Non-pigmented ciliary epithelial cell (primary cell): ENCODE measurements at regions not wholly inside any gene's neighbourhood (a gene's known extent, or its start where the extent isn't known, plus 50 kb on each side); places are given as distances from the start of the nearest gene placed in this dataset.

Experiments
- DNase-seq: peaks from one replicate; pipeline ENCODE4 v3.0.0-alpha.2; 2010; ENCODE audit warnings: low read depth

GRCh38 chr2:136468799-136469369 is 296.5 kb upstream of the THSD7B start:
- no peak for DNase-seq

DNA sequence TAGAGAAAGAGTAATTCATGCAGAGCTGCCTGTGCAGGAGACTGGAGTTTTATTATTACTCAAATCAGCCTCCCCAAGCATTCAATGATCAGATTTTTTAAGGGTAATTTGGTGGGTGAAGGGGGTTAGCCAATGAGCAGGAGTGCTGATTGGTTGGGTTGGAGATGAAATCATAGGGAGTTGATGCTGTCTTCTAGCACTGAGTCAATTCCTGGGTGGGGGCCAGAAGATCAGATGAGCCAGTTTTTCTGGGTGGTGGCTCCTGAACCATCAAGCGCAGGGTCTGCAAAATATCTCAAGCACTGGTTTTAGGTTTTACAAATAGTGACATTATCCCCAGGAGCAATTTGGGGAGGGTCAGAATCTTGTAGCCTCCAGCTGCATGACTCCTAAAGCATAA is 312.8 kb upstream of the THSD7B start:
- no peak for DNase-seq

GRCh38 chr2:136448986-136449780 is 316.2 kb upstream of the THSD7B start:
- no peak for DNase-seq

DNA sequence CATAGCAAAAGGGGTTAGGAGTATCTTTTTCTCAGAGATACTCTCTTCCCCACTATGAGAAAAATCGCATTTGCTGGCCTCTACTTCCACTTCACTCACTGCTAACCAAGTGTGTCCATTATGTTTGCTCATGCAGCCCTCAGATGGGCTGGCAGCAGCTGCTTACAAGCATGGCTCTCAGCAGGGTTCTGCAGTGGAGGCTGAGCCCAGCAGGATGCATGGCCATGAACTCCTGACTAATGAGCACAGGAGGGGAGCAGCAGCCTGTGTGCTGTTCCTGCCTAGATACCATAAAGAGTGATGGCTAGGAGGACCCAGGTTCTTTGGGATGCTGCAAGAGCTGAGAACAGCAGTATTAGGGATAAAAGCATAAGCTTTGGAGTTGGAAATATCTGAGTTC is 316.9 kb upstream of the THSD7B start:
- peak; percentile 0 for DNase-seq

DNA sequence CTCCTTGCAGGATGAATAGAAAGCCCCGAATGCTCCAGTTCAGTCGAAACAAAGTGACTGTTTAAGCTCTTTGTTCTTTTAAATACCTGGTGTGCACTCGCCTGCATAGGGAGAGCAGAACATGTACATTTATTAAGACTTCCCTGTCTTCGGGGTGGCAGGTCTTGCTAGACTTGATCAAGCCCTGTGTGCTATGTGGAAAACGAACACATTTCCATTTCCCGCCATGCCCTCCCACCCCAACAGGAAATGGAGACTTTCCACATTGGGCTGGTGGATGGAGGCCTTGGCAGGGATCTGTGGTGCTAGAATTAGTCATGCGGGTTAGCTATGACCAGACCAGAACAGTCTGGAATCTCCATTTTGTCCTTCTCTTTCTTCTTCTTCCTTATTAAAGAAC is 321.0 kb upstream of the THSD7B start:
- DNase-seq: no peak

- no peak for DNase-seq
Measured at GRCh38 chr2:136443661-136444060, 321.7 kb upstream of the THSD7B start.

- no peak for DNase-seq
Measured at GRCh38 chr2:136441979-136442714, 323.2 kb upstream of the THSD7B start.

DNA sequence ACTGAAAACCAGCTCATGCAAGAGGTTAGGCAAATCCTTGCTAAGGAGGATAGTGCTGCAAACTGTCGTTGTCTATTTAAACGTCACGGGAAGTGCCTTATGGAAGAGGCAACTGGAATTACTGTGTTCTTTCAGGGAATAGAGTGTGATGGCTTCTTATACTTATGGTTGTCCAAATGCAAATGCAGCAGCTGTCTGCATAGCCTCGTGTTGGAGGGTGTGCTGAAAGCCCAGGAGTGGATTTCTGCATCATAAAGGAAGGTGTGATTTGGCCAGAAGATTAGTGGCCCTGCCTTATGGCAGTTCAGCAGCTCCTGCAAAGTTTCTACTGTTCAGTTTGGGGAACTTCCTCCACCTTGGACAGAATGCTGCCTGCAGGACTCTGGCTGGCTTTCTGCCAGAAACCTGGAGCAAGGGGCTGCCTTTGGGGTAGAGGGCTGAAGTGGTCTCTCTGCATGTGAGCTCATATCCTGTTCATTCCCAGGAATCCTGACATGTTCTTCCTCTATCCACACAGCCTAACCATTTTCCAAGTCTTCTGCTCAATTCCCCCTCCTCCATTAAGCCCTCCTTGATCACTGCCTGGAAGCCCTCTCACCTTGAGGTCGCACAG is 321.2 kb upstream of the CXCR4 start:
- DNase-seq: no peak

DNA sequence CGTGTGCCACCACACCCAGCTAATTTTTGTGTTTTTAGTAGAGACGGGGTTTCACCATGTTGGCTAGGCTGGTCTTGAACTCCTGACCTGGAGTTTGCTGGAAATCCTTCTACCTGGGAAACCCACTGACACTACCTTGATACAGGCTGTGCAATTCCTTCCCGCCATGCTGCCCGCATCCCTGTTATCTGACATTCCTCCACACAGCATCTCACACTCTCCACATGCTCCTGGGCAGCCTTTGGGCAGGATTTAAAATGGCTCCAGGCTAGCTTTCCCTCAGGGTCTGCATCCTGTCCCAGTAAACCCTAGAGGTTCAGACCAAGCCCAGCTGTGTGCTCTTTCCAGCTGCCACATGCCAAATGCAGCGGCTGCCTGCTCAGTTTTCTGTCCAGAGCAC is 319.5 kb upstream of the CXCR4 start:
- DNase-seq: no peak

DNA sequence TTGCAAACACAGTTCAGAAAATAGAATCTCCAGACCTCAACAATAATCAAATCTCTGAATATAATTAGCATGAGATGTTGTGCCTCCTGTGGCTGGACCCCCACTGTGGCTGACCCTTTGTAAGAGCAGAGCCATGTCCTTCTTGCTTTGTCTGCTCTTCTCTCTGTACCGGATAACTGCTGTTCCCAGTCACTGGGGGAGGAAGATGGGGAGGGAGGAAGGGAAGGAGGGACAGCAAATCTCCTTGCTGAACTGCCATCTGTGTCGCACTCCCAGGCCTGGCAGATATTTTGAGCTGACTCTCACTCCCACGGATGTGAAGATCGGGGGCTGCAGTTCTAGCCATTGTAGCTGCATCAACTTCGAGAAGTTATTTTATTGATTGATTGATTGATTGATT is 319.0 kb upstream of the CXCR4 start:
- no peak for DNase-seq

- no peak for DNase-seq
Measured at GRCh38 chr2:136434251-136434715, 316.3 kb upstream of the CXCR4 start.

- no peak for DNase-seq
Measured at GRCh38 chr2:136433261-136433660, 315.3 kb upstream of the CXCR4 start.

- no peak for DNase-seq
Measured at GRCh38 chr2:136424112-136424511, 306.2 kb upstream of the CXCR4 start.

DNA sequence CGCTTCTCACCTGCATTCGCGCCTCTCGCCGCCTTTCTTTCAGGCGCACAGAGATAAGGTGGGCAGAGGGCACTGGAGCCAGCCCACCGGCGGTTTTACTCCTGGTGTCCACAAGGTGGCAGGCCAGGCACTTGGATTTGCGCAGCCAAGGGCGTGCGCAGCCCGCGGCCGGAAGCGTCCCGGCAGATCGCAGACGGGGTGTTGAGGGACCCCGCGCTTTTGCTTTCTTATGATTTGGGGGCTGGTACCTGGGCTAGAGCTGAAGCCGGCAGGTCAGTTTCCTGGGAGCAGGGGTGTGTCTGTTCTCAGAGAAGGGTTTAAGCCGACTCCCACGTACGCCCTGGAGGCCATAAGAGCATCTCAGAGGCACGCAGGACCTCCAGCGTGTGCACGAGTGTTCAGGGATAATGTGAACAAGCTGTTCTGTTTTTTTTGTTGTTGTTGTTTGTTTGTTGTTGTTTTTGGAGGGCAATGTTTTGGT is 305.6 kb upstream of the CXCR4 start:
- DNase-seq: no peak

GRCh38 chr2:136422512-136422911 is 304.6 kb upstream of the CXCR4 start:
- DNase-seq: no peak

GRCh38 chr2:136420346-136420745 is 302.4 kb upstream of the CXCR4 start:
- no peak for DNase-seq

DNA sequence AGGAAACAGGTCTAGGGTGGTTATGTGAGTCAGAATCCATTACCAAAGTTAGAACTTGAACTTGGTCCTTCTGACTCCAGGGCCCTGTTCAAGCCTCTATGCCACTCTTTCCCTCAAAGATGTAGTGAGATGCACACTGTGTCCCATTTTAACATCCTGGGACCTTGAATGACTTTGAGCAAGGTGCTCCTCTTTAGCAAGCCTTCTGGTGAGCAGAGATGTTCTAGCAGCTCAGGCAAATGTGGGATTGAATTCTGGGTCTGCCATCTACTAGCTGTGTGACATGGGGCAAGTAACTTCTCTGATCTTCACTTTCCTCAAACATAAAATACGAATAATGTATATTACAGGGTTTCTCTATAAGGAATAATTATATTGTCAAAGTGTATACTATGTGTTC is 294.0 kb upstream of the CXCR4 start:
- DNase-seq: no peak

GRCh38 chr2:136410673-136411072 is 292.7 kb upstream of the CXCR4 start:
- DNase-seq: no peak

- DNase-seq: no peak
Measured at GRCh38 chr2:136408795-136409194, 290.8 kb upstream of the CXCR4 start.

DNA sequence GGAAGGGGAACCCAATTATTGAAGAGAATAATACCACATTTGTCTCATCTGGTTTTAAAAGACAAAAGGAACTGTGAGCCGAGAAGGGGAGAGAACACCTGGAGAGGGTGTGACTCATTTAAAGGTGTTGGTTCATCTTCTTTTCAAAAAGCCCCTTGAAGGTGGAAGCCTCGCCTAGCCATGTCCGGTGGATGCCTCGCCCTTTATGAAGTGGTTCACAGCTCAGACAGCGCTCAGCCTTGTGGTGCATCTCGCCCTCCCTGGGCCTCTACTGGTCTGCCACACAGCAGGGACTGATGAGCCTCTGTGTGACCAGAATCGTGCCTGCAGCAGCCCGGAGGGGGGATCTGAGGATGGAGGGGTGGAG is 290.0 kb upstream of the CXCR4 start:
- DNase-seq: no peak

DNA sequence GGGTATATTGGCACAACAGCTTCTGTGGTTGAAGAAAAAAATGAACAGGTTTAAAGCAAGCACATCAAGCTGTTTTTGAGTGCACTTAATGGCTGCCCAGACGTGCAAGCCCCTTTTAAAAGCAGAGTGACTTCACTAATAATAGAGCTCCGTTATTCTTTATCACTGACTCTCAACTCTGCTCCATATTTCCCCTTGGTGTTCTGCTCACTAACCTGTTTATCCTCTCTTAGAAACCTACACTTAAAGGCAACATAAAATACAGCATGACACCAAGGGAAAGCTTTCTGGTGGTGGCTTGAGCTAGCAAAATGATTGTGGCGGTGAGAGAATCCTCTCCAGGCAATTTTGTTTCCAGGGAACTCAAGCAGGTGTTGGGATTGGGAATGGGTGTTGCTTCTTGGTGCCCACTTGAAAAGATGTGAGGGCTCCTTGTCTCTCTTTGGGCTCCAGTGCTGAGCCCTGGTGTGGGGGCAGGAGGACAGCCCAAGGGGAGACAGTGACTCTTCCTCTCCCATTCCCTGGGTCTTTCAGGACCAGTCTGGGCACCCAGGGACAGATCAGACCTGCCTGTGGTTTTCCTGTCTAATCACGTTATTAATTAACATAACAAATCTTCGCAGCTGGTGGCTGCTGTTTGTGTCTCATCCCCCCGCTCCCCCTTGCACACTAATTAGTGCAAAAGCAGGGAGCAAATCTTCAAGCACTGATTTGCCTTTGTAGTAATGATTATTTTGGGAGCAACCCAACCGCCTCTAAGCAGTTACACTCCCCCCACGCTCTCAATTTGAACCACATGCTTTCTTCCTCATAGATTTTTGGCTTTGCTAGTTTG is 289.4 kb upstream of the CXCR4 start:
- no peak for DNase-seq

DNA sequence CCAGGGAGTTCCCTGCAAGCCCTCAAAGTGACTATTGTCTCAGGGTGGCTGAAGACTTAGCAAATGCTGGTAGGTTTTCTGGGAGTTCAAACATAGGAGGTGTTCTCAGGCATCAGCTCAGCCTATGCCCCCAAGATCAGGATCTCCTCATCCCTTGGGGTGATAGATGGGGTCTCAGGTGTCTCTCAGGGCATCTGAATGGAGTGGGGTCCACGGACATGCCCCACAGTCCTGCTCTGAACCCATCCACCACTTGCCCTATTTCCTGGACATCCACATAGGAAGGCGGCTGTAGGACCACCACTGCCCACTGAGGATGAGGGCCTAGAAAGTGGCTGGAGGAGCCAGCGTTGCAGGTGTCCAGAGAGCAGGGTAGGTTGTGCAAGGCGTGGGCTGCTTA is 287.0 kb upstream of the CXCR4 start:
- no peak for DNase-seq
